Choroid plexus epithelial cell (primary cell): ENCODE measurements at regions not wholly inside any gene's neighbourhood (a gene's known extent, or its start where the extent isn't known, plus 50 kb on each side); places are given as distances from the start of the nearest gene placed in this dataset.

Experiments used
- DNase-seq: peaks from one replicate; pipeline ENCODE4 v3.0.0-alpha.2; 2010; ENCODE audit warnings: low read depth
- H3K4me3 ChIP-seq: 2 replicates; pipeline ENCODE4 v1.5.1; 2011; ENCODE audit warnings: low read depth, mild to moderate bottlenecking, control low read depth, low read length, moderate library complexity
- CTCF ChIP-seq: conservative IDR thresholded peaks from 2 replicates; pipeline ENCODE4 v1.5.1; 2011; ENCODE audit warnings: low read depth, mild to moderate bottlenecking, control low read depth, inconsistent platforms, low read length, moderate library complexity

- H3K4me3 ChIP-seq, result no peak overlapping the region
- no peak for TF ChIP-seq CTCF
- no peak for DNase-seq
Measured at GRCh38 chr9:90131568-90131967, 511.1 kb downstream of the DIRAS2 start.

GRCh38 chr9:90132866-90133265 lies 509.8 kb downstream of the DIRAS2 start:
- no peak overlapping the region for H3K4me3 ChIP-seq
- no peak for TF ChIP-seq CTCF

GRCh38 chr9:90137801-90138200 lies 504.8 kb downstream of the DIRAS2 start:
- H3K4me3 ChIP-seq, result no peak overlapping the region
- no peak for DNase-seq
- TF ChIP-seq CTCF, result no peak

More at GRCh38 chr9:90132866-90133265, 509.8 kb downstream of the DIRAS2 start:
- DNase-seq, result no peak

- H3K4me3 ChIP-seq, result no peak overlapping the region
- no peak for DNase-seq
- no peak for TF ChIP-seq CTCF
Measured at GRCh38 chr9:90140131-90140818, 502.3 kb downstream of the DIRAS2 start.

- DNase-seq, result peak; percentile 52
- TF ChIP-seq CTCF, result peak; percentile 60
- H3K4me3 ChIP-seq, result no peak overlapping the region
Measured at GRCh38 chr9:90141723-90142122, 500.9 kb downstream of the DIRAS2 start.

GRCh38 chr9:90142580-90142979 lies 500.0 kb downstream of the DIRAS2 start:
- TF ChIP-seq CTCF, result peak; percentile 47
- H3K4me3 ChIP-seq, result no peak overlapping the region

GRCh38 chr9:90147426-90147825 lies 495.2 kb downstream of the DIRAS2 start:
- no peak overlapping the region for H3K4me3 ChIP-seq
- no peak for TF ChIP-seq CTCF
- DNase-seq, result no peak

More at GRCh38 chr9:90142580-90142979, 500.0 kb downstream of the DIRAS2 start:
- DNase-seq, result peak; percentile 63
